HG03571 (cell line): ENCODE measurements at regions not wholly inside any gene's neighbourhood (a gene's known extent, or its start where the extent isn't known, plus 50 kb on each side); places are given as distances from the start of the nearest gene placed in this dataset.

ENCODE experiments used
- ATAC-seq: cut with Tn5 transposase; IDR thresholded peaks from one replicate; pipeline ENCODE4 v1.9.1; 2021; ENCODE audit not compliant: unreplicated experiment

GRCh38 chr11:32531528-32531927, 52.1 kb upstream of the EIF3M start:
- ATAC-seq = no peak

- ATAC-seq = peak; percentile 98
Measured at GRCh38 chr11:32529994-32530588, 53.5 kb upstream of the EIF3M start.

GRCh38 chr11:32527261-32528175, 56.1 kb upstream of the EIF3M start:
- ATAC-seq = no peak

GRCh38 chr11:32526760-32527159, 56.9 kb upstream of the EIF3M start:
- ATAC-seq = no peak

- ATAC-seq = no peak
Measured at GRCh38 chr11:32511926-32512325, 71.7 kb upstream of the EIF3M start.

- ATAC-seq = no peak
Measured at GRCh38 chr11:32510039-32510438, 73.6 kb upstream of the EIF3M start.

GRCh38 chr11:32508780-32509179, 73.4 kb upstream of the WT1 start:
- ATAC-seq = no peak

GRCh38 chr11:32500001-32500400, 64.7 kb upstream of the WT1 start:
- no peak for ATAC-seq

GRCh38 chr11:32497951-32498350, 62.6 kb upstream of the WT1 start:
- ATAC-seq = no peak

- no peak for ATAC-seq
Measured at GRCh38 chr11:32494629-32495028, 59.3 kb upstream of the WT1 start.

- no peak for ATAC-seq
Measured at GRCh38 chr11:32489464-32489863, 54.1 kb upstream of the WT1 start.

- no peak for ATAC-seq
Measured at GRCh38 chr11:32487270-32487669, 51.9 kb upstream of the WT1 start.

- ATAC-seq = no peak
Measured at GRCh38 chr11:32485733-32486132, 50.4 kb upstream of the WT1 start.
